ENCODE measurements at regions not wholly inside any gene's neighbourhood (a gene's known extent, or its start where the extent isn't known, plus 50 kb on each side); places are given as distances from the start of the nearest gene placed in this dataset.

GRCh38 chrX:34884817-34885216 is 57.8 kb upstream of the FAM47B start:
- TF ChIP-seq EZH2phosphoT487 (IDR thresholded peaks at IDR 0.05) = no peak
- TF ChIP-seq, protein P1, sequence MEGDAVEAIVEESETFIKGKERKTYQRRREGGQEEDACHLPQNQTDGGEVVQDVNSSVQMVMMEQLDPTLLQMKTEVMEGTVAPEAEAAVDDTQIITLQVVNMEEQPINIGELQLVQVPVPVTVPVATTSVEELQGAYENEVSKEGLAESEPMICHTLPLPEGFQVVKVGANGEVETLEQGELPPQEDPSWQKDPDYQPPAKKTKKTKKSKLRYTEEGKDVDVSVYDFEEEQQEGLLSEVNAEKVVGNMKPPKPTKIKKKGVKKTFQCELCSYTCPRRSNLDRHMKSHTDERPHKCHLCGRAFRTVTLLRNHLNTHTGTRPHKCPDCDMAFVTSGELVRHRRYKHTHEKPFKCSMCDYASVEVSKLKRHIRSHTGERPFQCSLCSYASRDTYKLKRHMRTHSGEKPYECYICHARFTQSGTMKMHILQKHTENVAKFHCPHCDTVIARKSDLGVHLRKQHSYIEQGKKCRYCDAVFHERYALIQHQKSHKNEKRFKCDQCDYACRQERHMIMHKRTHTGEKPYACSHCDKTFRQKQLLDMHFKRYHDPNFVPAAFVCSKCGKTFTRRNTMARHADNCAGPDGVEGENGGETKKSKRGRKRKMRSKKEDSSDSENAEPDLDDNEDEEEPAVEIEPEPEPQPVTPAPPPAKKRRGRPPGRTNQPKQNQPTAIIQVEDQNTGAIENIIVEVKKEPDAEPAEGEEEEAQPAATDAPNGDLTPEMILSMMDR (IDR thresholded peaks at IDR 0.05) = no peak

All from neural progenitor cell (in vitro differentiated cells).